ENCODE measurements at regions not wholly inside any gene's neighbourhood (a gene's known extent, or its start where the extent isn't known, plus 50 kb on each side); places are given as distances from the start of the nearest gene placed in this dataset.

DNA sequence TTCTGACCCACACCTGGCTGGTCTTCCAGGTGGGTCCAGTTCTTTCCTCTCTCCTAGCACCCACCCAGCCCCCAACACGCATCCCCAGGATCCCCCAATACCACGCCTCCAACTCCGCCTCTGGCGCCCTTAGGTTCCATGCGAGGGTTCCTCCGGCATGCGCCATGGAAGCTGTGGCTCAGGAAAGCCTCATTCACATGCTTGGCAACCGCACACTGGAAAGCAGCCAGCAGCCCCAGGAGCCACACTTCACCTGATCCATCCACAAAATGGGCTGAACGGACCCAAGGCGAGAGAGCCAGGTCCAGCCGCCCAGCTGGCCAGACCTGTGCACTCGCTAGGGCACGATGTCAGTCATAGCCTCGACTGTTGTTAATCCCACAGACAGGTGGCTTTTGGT lies 161.2 kb downstream of the PSMG1 start:
- Histone ChIP-seq H3K9me1 (replicated peaks; ENCODE audit: control insufficient read depth, extremely low read depth, insufficient read depth, low read length) (no peaks in the 10 kb centered on the region), H3K4me2 (ENCODE audit: insufficient read depth, low read length) (no peak overlapping the region), H3K4me3 (replicated peaks in 1 of 3; ENCODE audit: insufficient read depth in 1 of 3, low read depth in 1 of 3, low read length in 3 of 3) (no peak overlapping the region), H2AFZ (ENCODE audit: low read depth, low read length) (no peak overlapping the region), H3K27me3 (ENCODE audit: control insufficient read depth in 2 of 2, insufficient read depth in 2 of 2, low read length in 2 of 2) (no peaks in the 10 kb centered on the region), H3K36me3 (ENCODE audit: control insufficient read depth in 2 of 2, extremely low read depth in 1 of 2, insufficient read depth in 2 of 2, low read length in 2 of 2) (no peaks in the 10 kb centered on the region), H4K20me1 (replicated peaks; ENCODE audit: control insufficient read depth, extremely low read depth, insufficient read depth, low read length) (no peaks in the 10 kb centered on the region), H3K9me3 (replicated peaks; ENCODE audit: control insufficient read depth, insufficient read depth, low read length) (no peaks in the 10 kb centered on the region), H3K27ac (ENCODE audit: insufficient read depth, low read depth, low read length) (no peak overlapping the region), H3K79me2 (ENCODE audit: control insufficient read depth, insufficient read depth, low read length) (no peaks in the 10 kb centered on the region), H3K4me1 (ENCODE audit: control insufficient read depth, extremely low read depth, insufficient read depth, low read length) (peaks cover 6% of the 10 kb centered on the region), H3K9ac (replicated peaks; ENCODE audit: extremely low read depth, insufficient read depth, low read length) (no peak overlapping the region)
- POLR2A ChIA-PET = no interaction called here
- intact Hi-C loops (cut with micrococcal nuclease) (no loop called here), dilution Hi-C loops (cut with MboI; ENCODE audit: extremely low pct_ligation_motif_present, low sequenced_read_pairs) (no loop called here)
- BruUV-seq (replicated peaks) = no TSS peak
- CTCF ChIA-PET = interaction anchor here (1.1 to 4.3 kb wide), 6 partner anchors 15 to 287 kb away, joined by 3 to 13 read pairs (median 5); no protein-coding TSS in a partner anchor
- DNase-seq (ENCODE audit: low read depth, low spot score) = no peak
- FAIRE-seq = no peak
- no peak for TF ChIP-seq POLR2AphosphoS5 (IDR thresholded peaks at IDR 0.05; ENCODE audit: insufficient read depth, low read depth, low read length)
- TF ChIP-seq MYC (IDR thresholded peaks at IDR 0.05; ENCODE audit: low read depth, low read length) = no peak
- TF ChIP-seq EZH2 (IDR thresholded peaks at IDR 0.05; ENCODE audit: borderline replicate concordance, low read depth, low read length, severe bottlenecking) = no peak
- TF ChIP-seq, protein P1, sequence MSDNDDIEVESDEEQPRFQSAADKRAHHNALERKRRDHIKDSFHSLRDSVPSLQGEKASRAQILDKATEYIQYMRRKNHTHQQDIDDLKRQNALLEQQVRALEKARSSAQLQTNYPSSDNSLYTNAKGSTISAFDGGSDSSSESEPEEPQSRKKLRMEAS (IDR thresholded peaks at IDR 0.05; ENCODE audit: insufficient read depth, insufficient read length) = no peak

DNA sequence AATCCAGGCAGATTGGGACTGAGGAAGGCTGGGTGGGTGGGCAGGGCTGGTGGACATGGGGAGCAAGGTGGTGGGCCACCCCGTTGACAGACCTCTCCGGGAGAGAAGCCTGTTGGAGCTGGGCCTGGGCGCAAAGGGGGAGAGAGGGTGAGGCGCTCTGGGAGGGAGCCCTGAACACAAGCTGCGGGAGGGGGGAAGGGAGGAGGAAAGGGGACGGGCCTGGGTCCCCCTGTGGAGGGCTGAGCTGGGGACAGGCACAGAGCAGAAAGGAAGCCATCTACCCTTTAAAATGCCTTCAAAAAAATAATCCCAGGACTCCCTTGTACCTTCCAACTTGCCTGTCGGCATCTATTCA lies 161.8 kb downstream of the PSMG1 start:
- Histone ChIP-seq H3K27ac (ENCODE audit: insufficient read depth, low read depth, low read length) (no peak overlapping the region), H3K27me3 (ENCODE audit: control insufficient read depth in 2 of 2, insufficient read depth in 2 of 2, low read length in 2 of 2) (no peaks in the 10 kb centered on the region), H4K20me1 (replicated peaks; ENCODE audit: control insufficient read depth, extremely low read depth, insufficient read depth, low read length) (no peaks in the 10 kb centered on the region), H2AFZ (ENCODE audit: low read depth, low read length) (no peak overlapping the region), H3K4me1 (ENCODE audit: control insufficient read depth, extremely low read depth, insufficient read depth, low read length) (peaks cover 6% of the 10 kb centered on the region), H3K9ac (replicated peaks; ENCODE audit: extremely low read depth, insufficient read depth, low read length) (no peak overlapping the region), H3K9me3 (replicated peaks; ENCODE audit: control insufficient read depth, insufficient read depth, low read length) (no peaks in the 10 kb centered on the region), H3K4me2 (ENCODE audit: insufficient read depth, low read length) (no peak overlapping the region), H3K36me3 (ENCODE audit: control insufficient read depth in 2 of 2, extremely low read depth in 1 of 2, insufficient read depth in 2 of 2, low read length in 2 of 2) (no peaks in the 10 kb centered on the region), H3K9me1 (replicated peaks; ENCODE audit: control insufficient read depth, extremely low read depth, insufficient read depth, low read length) (no peaks in the 10 kb centered on the region), H3K79me2 (ENCODE audit: control insufficient read depth, insufficient read depth, low read length) (no peaks in the 10 kb centered on the region), H3K4me3 (replicated peaks in 1 of 3; ENCODE audit: insufficient read depth in 1 of 3, low read depth in 1 of 3, low read length in 3 of 3) (no peak overlapping the region)
- ChIA-PET POLR2A (no interaction called here), CTCF (interaction anchor here (1.1 to 4.3 kb wide), 3 partner anchors 19 to 287 kb away, joined by 3 to 13 read pairs (median 5); no protein-coding TSS in a partner anchor)
- intact Hi-C loops (cut with micrococcal nuclease) (no loop called here), dilution Hi-C loops (cut with MboI; ENCODE audit: extremely low pct_ligation_motif_present, low sequenced_read_pairs) (no loop called here)
- no TSS peak for BruUV-seq (replicated peaks)
- no peak for FAIRE-seq
- DNase-seq (ENCODE audit: low read depth, low spot score) = no peak
- TF ChIP-seq EZH2 (IDR thresholded peaks at IDR 0.05; ENCODE audit: borderline replicate concordance, low read depth, low read length, severe bottlenecking) = no peak
- no peak for TF ChIP-seq POLR2AphosphoS5 (IDR thresholded peaks at IDR 0.05; ENCODE audit: insufficient read depth, low read depth, low read length)
- TF ChIP-seq, protein P2, sequence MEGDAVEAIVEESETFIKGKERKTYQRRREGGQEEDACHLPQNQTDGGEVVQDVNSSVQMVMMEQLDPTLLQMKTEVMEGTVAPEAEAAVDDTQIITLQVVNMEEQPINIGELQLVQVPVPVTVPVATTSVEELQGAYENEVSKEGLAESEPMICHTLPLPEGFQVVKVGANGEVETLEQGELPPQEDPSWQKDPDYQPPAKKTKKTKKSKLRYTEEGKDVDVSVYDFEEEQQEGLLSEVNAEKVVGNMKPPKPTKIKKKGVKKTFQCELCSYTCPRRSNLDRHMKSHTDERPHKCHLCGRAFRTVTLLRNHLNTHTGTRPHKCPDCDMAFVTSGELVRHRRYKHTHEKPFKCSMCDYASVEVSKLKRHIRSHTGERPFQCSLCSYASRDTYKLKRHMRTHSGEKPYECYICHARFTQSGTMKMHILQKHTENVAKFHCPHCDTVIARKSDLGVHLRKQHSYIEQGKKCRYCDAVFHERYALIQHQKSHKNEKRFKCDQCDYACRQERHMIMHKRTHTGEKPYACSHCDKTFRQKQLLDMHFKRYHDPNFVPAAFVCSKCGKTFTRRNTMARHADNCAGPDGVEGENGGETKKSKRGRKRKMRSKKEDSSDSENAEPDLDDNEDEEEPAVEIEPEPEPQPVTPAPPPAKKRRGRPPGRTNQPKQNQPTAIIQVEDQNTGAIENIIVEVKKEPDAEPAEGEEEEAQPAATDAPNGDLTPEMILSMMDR (IDR thresholded peaks at IDR 0.05; ENCODE audit: extremely low read depth in 1 of 2, insufficient read depth in 1 of 2, low read depth in 1 of 2, low read length in 2 of 2) = no peak
- TF ChIP-seq, protein P1 (IDR thresholded peaks at IDR 0.05; ENCODE audit: insufficient read depth, insufficient read length) = no peak
- no peak for TF ChIP-seq POLR2A (IDR thresholded peaks at IDR 0.05; ENCODE audit: low read depth, low read length)
- no peak for TF ChIP-seq FOS (IDR thresholded peaks at IDR 0.05; ENCODE audit: borderline replicate concordance, insufficient read depth, low read length)
- no peak for TF ChIP-seq GATA2 (IDR thresholded peaks at IDR 0.05; ENCODE audit: insufficient read depth, insufficient read length, low read depth, low read length)
- no peak for TF ChIP-seq JUN (IDR thresholded peaks at IDR 0.05; ENCODE audit: borderline replicate concordance, insufficient read depth, insufficient read length, low read depth)
- no peak for TF ChIP-seq MYC (IDR thresholded peaks at IDR 0.05; ENCODE audit: low read depth, low read length)

Data from endothelial cell of umbilical vein (primary cell).